GM19467 (cell line): ENCODE measurements at regions not wholly inside any gene's neighbourhood (a gene's known extent, or its start where the extent isn't known, plus 50 kb on each side); places are given as distances from the start of the nearest gene placed in this dataset.

ENCODE experiments used
- ATAC-seq: cut with Tn5 transposase; IDR thresholded peaks from one replicate; pipeline ENCODE4 v1.9.1; 2021; ENCODE audit warnings: mild to moderate bottlenecking, moderate library complexity; ENCODE audit not compliant: unreplicated experiment

GRCh38 chr2:128984081-128984480 lies 665.4 kb upstream of the HS6ST1 start:
- ATAC-seq = no peak

GRCh38 chr2:128984855-128985254 lies 666.2 kb upstream of the HS6ST1 start:
- no peak for ATAC-seq

- ATAC-seq = no peak
Measured at GRCh38 chr2:128986026-128986715, 667.5 kb upstream of the HS6ST1 start.

- no peak for ATAC-seq
Measured at GRCh38 chr2:128986867-128987268, 668.2 kb upstream of the HS6ST1 start.

- ATAC-seq = no peak
Measured at GRCh38 chr2:128988326-128988725, 669.7 kb upstream of the HS6ST1 start.

GRCh38 chr2:128988967-128989366 lies 670.3 kb upstream of the HS6ST1 start:
- ATAC-seq = no peak

GRCh38 chr2:128995086-128995485 lies 676.4 kb upstream of the HS6ST1 start:
- no peak for ATAC-seq

GRCh38 chr2:128996078-128996477 lies 677.4 kb upstream of the HS6ST1 start:
- ATAC-seq = no peak

- no peak for ATAC-seq
Measured at GRCh38 chr2:128997166-128997866, 678.6 kb upstream of the HS6ST1 start.

GRCh38 chr2:129001926-129002325 lies 683.3 kb upstream of the HS6ST1 start:
- ATAC-seq = no peak

- no peak for ATAC-seq
Measured at GRCh38 chr2:129002751-129003150, 684.1 kb upstream of the HS6ST1 start.

- ATAC-seq = no peak
Measured at GRCh38 chr2:129004485-129004884, 685.8 kb upstream of the HS6ST1 start.

GRCh38 chr2:129004940-129005490 lies 686.3 kb upstream of the HS6ST1 start:
- no peak for ATAC-seq

- ATAC-seq = no peak
Measured at GRCh38 chr2:129006135-129006886, 687.6 kb upstream of the HS6ST1 start.

- no peak for ATAC-seq
Measured at GRCh38 chr2:129006901-129007300, 688.2 kb upstream of the HS6ST1 start.

- ATAC-seq = no peak
Measured at GRCh38 chr2:129008055-129008880, 689.6 kb upstream of the HS6ST1 start.

GRCh38 chr2:129008881-129009554 lies 690.4 kb upstream of the HS6ST1 start:
- no peak for ATAC-seq

- no peak for ATAC-seq
Measured at GRCh38 chr2:129009555-129010146, 691.0 kb upstream of the HS6ST1 start.

GRCh38 chr2:129010262-129010661 lies 691.6 kb upstream of the HS6ST1 start:
- no peak for ATAC-seq
